ENCODE measurements at regions not wholly inside any gene's neighbourhood (a gene's known extent, or its start where the extent isn't known, plus 50 kb on each side); places are given as distances from the start of the nearest gene placed in this dataset.

- no peaks in the 10 kb centered on the region for H3K36me3 ChIP-seq
- no peaks in the 10 kb centered on the region for H3K27me3 ChIP-seq
- H3K4me3 ChIP-seq, result no peak overlapping the region
- H3K4me1 ChIP-seq (ENCODE audit: low read depth), result no peaks in the 10 kb centered on the region
- H3K27ac ChIP-seq, result no peak overlapping the region
- TF ChIP-seq CTCF (IDR thresholded peaks at IDR 0.05; ENCODE audit: low read depth, low read length), result no peak
- H3K9me3 ChIP-seq (ENCODE audit: low read depth), result peaks cover 3% of the 10 kb centered on the region
- no peak for DNase-seq (ENCODE audit: low read depth in 1 of 2, low spot score in 1 of 2)
Observed at GRCh38 chr6:148648754-148649453, 97.9 kb upstream of the UST start.

GRCh38 chr6:148649454-148649963 is 97.3 kb upstream of the UST start:
- Histone ChIP-seq H3K36me3 (no peaks in the 10 kb centered on the region), H3K27ac (no peak overlapping the region), H3K4me3 (no peak overlapping the region), H3K4me1 (ENCODE audit: low read depth) (no peaks in the 10 kb centered on the region), H3K27me3 (no peaks in the 10 kb centered on the region), H3K9me3 (ENCODE audit: low read depth) (peaks cover 3% of the 10 kb centered on the region)
- no peak for TF ChIP-seq CTCF (IDR thresholded peaks at IDR 0.05; ENCODE audit: low read depth, low read length)
- no peak for DNase-seq (ENCODE audit: low read depth in 1 of 2, low spot score in 1 of 2)

GRCh38 chr6:148650941-148651505 is 95.8 kb upstream of the UST start:
- DNase-seq (ENCODE audit: low read depth in 1 of 2, low spot score in 1 of 2), result peak in 1 of 2 donors; percentile 38
- Histone ChIP-seq H3K27ac (no peak overlapping the region), H3K4me3 (no peak overlapping the region), H3K27me3 (no peaks in the 10 kb centered on the region), H3K4me1 (ENCODE audit: low read depth) (no peaks in the 10 kb centered on the region), H3K36me3 (no peaks in the 10 kb centered on the region), H3K9me3 (ENCODE audit: low read depth) (peaks cover 3% of the 10 kb centered on the region)
- TF ChIP-seq CTCF (IDR thresholded peaks at IDR 0.05; ENCODE audit: low read depth, low read length), result no peak

- H3K36me3 ChIP-seq, result no peaks in the 10 kb centered on the region
- no peak overlapping the region for H3K27ac ChIP-seq
- no peak for DNase-seq (ENCODE audit: low read depth in 1 of 2, low spot score in 1 of 2)
- H3K4me1 ChIP-seq (ENCODE audit: low read depth), result no peaks in the 10 kb centered on the region
- no peaks in the 10 kb centered on the region for H3K27me3 ChIP-seq
- peaks cover 3% of the 10 kb centered on the region for H3K9me3 ChIP-seq (ENCODE audit: low read depth)
- no peak overlapping the region for H3K4me3 ChIP-seq
- TF ChIP-seq CTCF (IDR thresholded peaks at IDR 0.05; ENCODE audit: low read depth, low read length), result no peak
Observed at GRCh38 chr6:148652205-148652604, 94.6 kb upstream of the UST start.

GRCh38 chr6:148653138-148653776 is 93.6 kb upstream of the UST start:
- Histone ChIP-seq H3K9me3 (ENCODE audit: low read depth) (peaks cover 3% of the 10 kb centered on the region), H3K4me3 (no peak overlapping the region), H3K36me3 (no peaks in the 10 kb centered on the region), H3K4me1 (ENCODE audit: low read depth) (no peaks in the 10 kb centered on the region), H3K27ac (no peak overlapping the region), H3K27me3 (no peaks in the 10 kb centered on the region)
- TF ChIP-seq CTCF (IDR thresholded peaks at IDR 0.05; ENCODE audit: low read depth, low read length), result no peak
- peak in 1 of 2 donors; percentile 1 for DNase-seq (ENCODE audit: low read depth in 1 of 2, low spot score in 1 of 2)
